Central memory CD8-positive, alpha-beta T cell (primary cell): ENCODE measurements at regions not wholly inside any gene's neighbourhood (a gene's known extent, or its start where the extent isn't known, plus 50 kb on each side); places are given as distances from the start of the nearest gene placed in this dataset.

Source experiments
- ATAC-seq: fragments of 150-1000 bp; cut with Tn5 transposase; replicated peaks from 2 replicates; pipeline ENCODE4 v1.10.0; 2022; ENCODE audit warnings: mild to moderate bottlenecking, moderate FRiP score, moderate number of reproducible peaks; ENCODE audit not compliant: poor library complexity, severe bottlenecking; ENCODE audit errors: extremely low read depth
- DNase-seq, 2 donors: peaks; one replicate each; pipeline ENCODE4 v3.0.0; 2021; ENCODE audit warnings: low spot score in 2 of 2
- H3K27ac Mint-ChIP-seq: one replicate; pipeline ENCODE4 v1.8.0; 2022; ENCODE audit warnings: low read depth, mild to moderate bottlenecking, moderate library complexity, mixed read lengths
- H3K27me3 Mint-ChIP-seq: one replicate; pipeline ENCODE4 v1.8.0; 2022; ENCODE audit warnings: mixed read lengths
- H3K36me3 Mint-ChIP-seq: one replicate; pipeline ENCODE4 v1.8.0; 2022; ENCODE audit warnings: mild to moderate bottlenecking, moderate library complexity, mixed read lengths; ENCODE audit not compliant: insufficient read depth
- H3K4me1 Mint-ChIP-seq: one replicate; pipeline ENCODE4 v1.8.0; 2022; ENCODE audit warnings: mixed read lengths
- H3K4me3 Mint-ChIP-seq: one replicate; pipeline ENCODE4 v1.8.0; 2022; ENCODE audit warnings: mild to moderate bottlenecking, moderate library complexity, mixed read lengths
- H3K9me3 Mint-ChIP-seq: one replicate; pipeline ENCODE4 v1.8.0; 2022; ENCODE audit warnings: mixed read lengths

DNA sequence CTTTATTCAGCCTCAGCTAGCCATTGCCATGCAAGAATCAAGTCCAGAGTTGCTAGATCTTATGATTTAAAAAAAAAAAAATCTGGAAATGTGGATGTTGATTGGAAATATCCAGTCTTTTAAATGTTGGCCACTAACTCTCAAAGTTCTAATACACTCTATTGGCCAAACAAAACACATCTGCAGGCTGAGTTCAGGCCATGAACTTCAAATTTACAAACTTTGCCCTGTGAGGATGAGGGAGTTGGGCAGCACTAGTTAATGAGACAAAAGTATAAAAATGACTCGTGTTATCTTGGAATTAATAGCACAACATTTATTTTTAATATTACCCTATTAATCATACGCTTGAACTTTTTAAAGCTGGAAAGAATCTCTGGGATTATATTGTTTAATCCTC, 432.3 kb downstream of the PLPP3 start:
- H3K36me3 Mint-ChIP-seq = no peaks in the 10 kb centered on the region
- DNase-seq (no peak), ATAC-seq (no peak)
- no peaks in the 10 kb centered on the region for H3K4me1 Mint-ChIP-seq
- H3K27me3 Mint-ChIP-seq = no peaks in the 10 kb centered on the region
- H3K4me3 Mint-ChIP-seq = no peak overlapping the region
- no peak overlapping the region for H3K27ac Mint-ChIP-seq
- H3K9me3 Mint-ChIP-seq = peaks cover 7% of the 10 kb centered on the region

DNA sequence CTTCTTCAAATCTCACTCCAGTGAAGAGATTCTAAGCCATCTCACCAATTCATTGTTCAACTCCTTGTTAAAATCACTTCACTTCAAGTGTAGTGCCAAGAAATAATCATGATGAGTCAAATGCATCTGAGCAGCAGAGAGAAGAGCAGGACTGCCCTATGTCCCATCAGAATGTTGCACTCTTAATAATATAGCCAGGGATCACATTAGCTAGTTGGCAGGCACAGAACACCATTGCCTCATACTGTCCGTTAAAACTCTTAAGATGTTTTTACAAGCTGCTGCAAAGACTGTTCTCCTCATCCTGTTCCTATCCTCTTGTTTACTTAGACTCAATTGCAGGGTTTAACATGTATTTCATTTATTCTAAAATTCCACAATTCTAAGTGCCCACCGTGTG, 432.9 kb downstream of the PLPP3 start:
- no peak overlapping the region for H3K4me3 Mint-ChIP-seq
- no peak overlapping the region for H3K27ac Mint-ChIP-seq
- ATAC-seq = no peak
- H3K9me3 Mint-ChIP-seq = peaks cover 7% of the 10 kb centered on the region
- H3K27me3 Mint-ChIP-seq = no peaks in the 10 kb centered on the region
- no peak for DNase-seq
- H3K36me3 Mint-ChIP-seq = no peaks in the 10 kb centered on the region
- no peaks in the 10 kb centered on the region for H3K4me1 Mint-ChIP-seq

DNA sequence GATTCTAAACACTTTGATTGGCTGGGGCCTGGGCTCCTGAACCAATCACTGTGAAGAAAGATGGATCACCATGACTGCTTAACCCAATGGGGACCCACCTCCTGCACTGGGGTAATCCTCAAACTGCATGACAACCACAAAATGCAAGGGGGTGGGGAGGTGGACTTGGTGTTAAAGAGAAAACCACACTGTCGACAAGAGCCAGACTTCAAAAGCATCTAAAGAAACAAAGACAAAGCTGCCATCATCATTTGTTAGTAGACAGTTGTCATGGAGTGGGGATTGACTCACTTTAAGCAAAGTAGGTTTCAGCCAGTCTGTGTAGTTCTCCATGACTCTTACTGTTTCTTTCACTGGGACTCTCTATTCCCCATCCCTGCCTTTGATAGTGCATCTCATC, 433.8 kb downstream of the PLPP3 start:
- DNase-seq = no peak
- no peak overlapping the region for H3K27ac Mint-ChIP-seq

DNA sequence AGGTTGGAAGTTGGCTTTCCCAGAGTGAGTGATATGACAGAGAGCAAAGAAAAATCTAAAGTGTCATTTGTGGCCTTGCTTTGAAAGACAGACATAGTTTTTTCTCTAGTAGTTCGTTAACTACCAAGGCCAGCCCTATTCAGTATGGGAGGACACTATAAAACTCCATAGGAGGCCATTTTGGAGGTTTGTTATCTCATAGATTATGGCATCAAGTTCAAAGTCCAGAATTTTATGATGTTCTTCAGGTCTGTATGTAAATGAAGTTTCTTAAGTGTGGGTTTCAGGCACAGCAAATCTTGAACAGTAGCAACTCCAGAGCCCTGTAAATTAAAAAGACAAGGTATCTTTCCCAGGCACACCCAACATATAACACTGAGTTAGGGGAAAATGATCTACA, 437.1 kb downstream of the PLPP3 start:
- H3K27ac Mint-ChIP-seq = no peak overlapping the region
- ATAC-seq (no peak), DNase-seq (no peak)
- H3K36me3 Mint-ChIP-seq = no peaks in the 10 kb centered on the region
- no peaks in the 10 kb centered on the region for H3K4me1 Mint-ChIP-seq
- peaks cover 7% of the 10 kb centered on the region for H3K9me3 Mint-ChIP-seq
- no peak overlapping the region for H3K4me3 Mint-ChIP-seq
- H3K27me3 Mint-ChIP-seq = no peaks in the 10 kb centered on the region

More for the DNA sequence above, 433.8 kb downstream of the PLPP3 start:
- ATAC-seq = no peak
- Mint-ChIP-seq H3K4me1 (no peaks in the 10 kb centered on the region), H3K4me3 (no peak overlapping the region), H3K27me3 (no peaks in the 10 kb centered on the region), H3K9me3 (peaks cover 7% of the 10 kb centered on the region), H3K36me3 (no peaks in the 10 kb centered on the region)

DNA sequence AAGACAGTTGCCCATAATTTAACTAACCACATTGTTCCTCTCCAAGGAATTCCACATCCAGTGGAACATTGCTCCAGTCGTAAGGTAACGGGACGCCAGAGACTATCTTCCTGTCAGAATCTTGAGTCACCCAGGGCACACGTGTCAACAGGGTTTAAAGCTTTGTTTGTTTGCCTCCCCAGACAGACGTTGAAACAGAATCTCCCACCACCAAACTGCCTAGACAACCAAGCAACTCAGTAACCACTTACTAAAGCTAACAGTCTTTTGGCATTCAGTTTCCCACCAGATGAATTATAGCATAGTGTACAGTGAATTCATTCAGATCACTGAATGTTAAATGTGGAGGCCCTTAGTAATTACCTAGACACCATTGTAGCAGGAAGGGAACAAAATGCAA, 439.5 kb downstream of the PLPP3 start:
- Mint-ChIP-seq H3K27me3 (no peaks in the 10 kb centered on the region), H3K9me3 (peaks cover 3% of the 10 kb centered on the region), H3K36me3 (no peaks in the 10 kb centered on the region), H3K4me1 (no peaks in the 10 kb centered on the region), H3K27ac (no peak overlapping the region), H3K4me3 (no peak overlapping the region)
- ATAC-seq (no peak), DNase-seq (no peak)

DNA sequence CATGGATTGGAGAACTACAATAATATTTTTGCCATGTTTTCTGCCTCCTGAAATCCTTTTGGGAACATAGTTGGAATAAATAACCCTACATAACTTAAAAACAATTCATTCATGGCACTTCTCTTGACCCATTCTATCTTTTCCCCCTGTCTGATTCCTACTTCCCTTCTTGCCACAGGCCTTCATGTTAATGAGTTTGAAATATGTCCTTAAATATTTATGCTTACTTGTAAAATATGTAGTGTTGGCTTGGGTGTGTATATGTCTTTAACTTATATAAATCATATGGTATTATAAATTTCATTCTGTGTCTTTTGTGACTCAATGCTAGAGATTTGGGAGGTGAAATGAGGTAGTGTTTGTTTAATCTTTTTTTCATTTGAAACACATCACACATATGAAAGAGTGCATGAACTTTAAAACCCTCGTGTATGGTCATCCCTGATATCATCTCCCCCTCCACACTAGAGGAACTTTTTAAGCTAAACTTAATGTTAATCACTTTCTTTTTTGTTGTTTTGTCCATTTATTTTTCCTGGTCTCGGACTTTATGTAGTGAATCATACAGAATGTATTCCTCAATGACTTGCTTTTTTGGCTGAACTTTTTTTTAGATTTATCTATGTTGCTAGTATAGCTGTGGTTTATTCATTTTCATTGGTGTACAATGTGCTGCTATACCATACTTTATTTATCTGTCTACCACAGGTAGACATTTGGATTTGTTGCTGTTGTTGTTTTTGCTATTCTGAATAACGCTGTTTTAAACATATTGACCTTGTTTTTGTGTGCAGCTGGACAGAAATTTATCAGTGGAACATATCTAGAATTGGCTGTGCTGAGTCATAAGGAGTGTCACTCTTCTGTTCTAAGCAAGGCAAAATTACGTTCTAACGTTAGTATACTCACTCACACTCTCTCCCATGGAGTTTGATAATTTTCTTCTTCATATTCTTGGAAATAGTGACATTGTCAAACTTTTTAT, 441.6 kb downstream of the PLPP3 start:
- H3K27ac Mint-ChIP-seq = no peak overlapping the region
- DNase-seq (no peak), ATAC-seq (no peak)
- no peaks in the 10 kb centered on the region for H3K36me3 Mint-ChIP-seq
- H3K9me3 Mint-ChIP-seq = no peaks in the 10 kb centered on the region
- H3K27me3 Mint-ChIP-seq = no peaks in the 10 kb centered on the region
- no peaks in the 10 kb centered on the region for H3K4me1 Mint-ChIP-seq
- H3K4me3 Mint-ChIP-seq = no peak overlapping the region

DNA sequence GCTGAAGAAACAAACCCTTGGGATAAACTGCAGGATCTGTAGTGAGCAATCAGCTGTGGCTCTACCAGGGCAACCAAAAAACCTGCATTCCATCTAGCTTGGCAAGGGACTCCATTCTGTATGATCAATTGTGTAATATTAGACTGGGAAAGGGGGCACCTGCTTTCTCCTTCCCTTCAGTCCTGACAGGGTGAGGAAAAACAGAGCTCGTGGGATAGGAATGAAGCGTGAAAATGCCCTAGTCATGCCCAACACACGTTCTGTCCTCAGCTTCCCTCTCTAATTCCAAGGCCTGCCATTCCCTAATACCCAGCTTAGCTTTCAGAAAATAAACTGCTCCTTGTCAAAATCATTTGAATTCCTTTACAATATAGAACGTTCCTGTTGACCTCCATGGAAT, 442.3 kb downstream of the PLPP3 start:
- Mint-ChIP-seq H3K4me1 (no peaks in the 10 kb centered on the region), H3K9me3 (no peaks in the 10 kb centered on the region), H3K4me3 (no peak overlapping the region), H3K27me3 (no peaks in the 10 kb centered on the region), H3K36me3 (no peaks in the 10 kb centered on the region), H3K27ac (no peak overlapping the region)
- ATAC-seq (no peak), DNase-seq (no peak)

DNA sequence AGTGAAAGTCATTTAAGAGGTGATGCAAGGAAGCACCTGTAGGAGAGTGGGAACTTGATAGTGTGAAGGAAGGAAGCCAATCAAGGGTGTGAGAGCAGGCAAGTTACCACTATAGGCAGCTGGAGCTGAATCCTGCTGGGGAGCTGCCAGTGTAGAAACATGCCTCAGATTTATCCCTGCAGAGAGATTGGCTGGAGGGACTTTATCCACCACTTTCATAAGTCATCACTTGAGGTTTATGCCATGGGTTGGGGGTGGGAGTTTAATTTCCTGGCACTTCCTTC, 443.6 kb downstream of the PLPP3 start:
- H3K27ac Mint-ChIP-seq = no peak overlapping the region

DNA sequence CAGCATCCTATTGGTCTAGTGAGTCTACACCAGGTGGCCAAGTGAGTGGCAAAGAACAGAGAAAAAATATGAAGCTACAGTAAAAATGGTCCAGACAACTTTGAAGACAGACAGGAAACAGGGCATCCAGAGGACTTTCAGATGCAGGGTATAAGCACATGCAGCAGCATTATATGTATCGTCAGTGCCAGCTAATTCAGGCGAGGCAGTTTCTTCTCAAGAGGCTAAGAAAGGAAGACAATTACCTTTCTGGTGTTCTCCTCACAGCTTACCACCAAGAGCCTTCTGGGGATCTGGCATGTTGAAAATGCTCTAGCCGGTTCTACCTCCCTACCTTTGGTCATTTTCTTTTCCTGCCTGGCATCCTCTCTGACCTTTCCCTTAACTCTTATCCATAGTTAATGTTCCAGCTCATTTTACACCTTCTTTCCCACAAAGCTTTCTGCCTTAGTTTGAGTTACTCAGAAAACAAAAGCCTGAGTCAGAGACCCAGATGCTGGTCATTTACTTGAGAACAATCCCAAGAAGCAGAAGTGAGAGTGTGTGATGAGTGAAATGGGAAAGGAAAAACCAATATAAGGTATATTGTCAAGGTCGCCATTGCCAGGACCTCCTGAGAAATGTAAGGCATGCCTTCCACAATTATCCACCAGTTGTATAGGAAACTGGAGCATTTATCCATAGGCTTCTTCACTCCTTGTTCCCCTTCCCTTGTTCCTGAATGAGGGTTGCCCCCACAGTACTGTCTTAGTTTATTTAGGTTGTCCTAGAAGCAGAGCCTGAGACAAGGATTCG, 444.1 kb downstream of the PLPP3 start:
- no peaks in the 10 kb centered on the region for H3K9me3 Mint-ChIP-seq
- ATAC-seq = no peak
- no peak overlapping the region for H3K4me3 Mint-ChIP-seq
- H3K36me3 Mint-ChIP-seq = no peaks in the 10 kb centered on the region
- DNase-seq = no peak
- no peaks in the 10 kb centered on the region for H3K4me1 Mint-ChIP-seq
- no peaks in the 10 kb centered on the region for H3K27me3 Mint-ChIP-seq
- no peak overlapping the region for H3K27ac Mint-ChIP-seq

More for the DNA sequence above, 443.6 kb downstream of the PLPP3 start:
- no peaks in the 10 kb centered on the region for H3K27me3 Mint-ChIP-seq
- ATAC-seq (no peak), DNase-seq (no peak)
- H3K4me1 Mint-ChIP-seq = no peaks in the 10 kb centered on the region
- H3K9me3 Mint-ChIP-seq = no peaks in the 10 kb centered on the region
- H3K36me3 Mint-ChIP-seq = no peaks in the 10 kb centered on the region
- no peak overlapping the region for H3K4me3 Mint-ChIP-seq

DNA sequence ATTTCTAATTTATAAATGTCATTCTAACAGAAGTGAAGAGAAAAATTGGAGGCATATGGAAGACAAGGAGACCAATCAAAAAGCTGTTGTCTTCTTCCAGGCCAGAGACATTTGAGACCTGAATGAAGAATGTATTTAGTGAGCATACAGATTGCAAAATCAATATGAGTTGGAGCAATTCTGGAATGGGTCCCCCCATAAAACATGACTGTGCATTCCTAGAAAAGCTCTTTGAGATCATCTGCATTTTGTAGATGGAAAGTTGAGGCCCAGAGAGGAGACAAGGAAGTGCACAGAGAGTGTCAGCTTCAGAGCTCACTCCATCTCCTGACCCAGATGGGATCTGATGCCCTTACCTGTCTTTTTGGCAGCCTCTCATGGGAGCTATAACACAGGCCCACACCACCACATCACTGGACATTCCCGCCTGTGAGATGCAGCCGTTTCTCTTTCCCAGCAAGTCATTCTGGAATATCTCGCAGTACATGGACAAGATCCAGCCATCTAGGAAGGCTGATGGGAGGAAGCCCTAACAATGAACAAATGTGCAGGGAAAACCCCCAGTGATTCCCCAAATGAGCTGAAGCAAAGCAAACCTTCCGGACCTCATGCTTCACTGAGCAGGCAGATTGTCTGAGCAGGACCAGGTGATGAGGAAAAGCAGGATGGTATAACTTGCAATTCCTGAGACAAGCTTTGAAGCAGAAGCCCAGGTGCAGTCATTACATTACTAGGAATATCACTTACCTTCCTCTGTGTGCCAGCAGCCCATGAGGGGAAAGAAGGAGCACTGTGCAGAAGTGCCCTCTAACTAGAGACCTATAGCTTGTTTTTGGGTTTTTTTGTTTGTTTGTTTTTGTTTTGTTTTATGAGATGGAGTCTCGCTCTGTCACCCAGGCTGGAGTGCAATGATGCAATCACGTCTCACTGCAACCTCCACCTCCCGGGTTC, 445.6 kb downstream of the PLPP3 start:
- no peak for DNase-seq
- Mint-ChIP-seq H3K4me3 (no peak overlapping the region), H3K27ac (no peak overlapping the region), H3K27me3 (no peaks in the 10 kb centered on the region), H3K36me3 (no peaks in the 10 kb centered on the region), H3K9me3 (no peaks in the 10 kb centered on the region), H3K4me1 (no peaks in the 10 kb centered on the region)
- no peak for ATAC-seq

DNA sequence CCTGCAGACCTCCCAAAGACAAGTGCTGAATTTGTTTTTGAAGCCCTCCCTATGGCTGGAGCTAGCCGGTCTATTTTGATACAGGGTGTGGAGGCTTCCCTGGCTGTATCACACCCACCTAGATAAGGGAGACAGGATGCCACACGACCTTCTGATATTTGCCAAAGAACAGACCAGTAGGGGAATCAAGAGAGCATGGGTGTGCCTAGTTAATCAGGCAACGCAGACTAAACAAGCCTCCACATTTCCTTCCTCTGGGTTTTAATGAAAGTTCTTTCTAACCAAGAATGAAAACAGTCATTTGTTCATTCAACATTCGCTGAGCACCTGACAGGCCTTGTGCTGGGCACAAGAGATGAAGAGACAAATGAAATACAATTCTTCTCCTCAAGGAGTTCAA, 446.8 kb downstream of the PLPP3 start:
- H3K36me3 Mint-ChIP-seq = no peaks in the 10 kb centered on the region
- H3K27ac Mint-ChIP-seq = no peak overlapping the region
- ATAC-seq = no peak
- H3K9me3 Mint-ChIP-seq = no peaks in the 10 kb centered on the region
- H3K4me1 Mint-ChIP-seq = no peaks in the 10 kb centered on the region
- DNase-seq = no peak
- no peak overlapping the region for H3K4me3 Mint-ChIP-seq
- no peaks in the 10 kb centered on the region for H3K27me3 Mint-ChIP-seq

DNA sequence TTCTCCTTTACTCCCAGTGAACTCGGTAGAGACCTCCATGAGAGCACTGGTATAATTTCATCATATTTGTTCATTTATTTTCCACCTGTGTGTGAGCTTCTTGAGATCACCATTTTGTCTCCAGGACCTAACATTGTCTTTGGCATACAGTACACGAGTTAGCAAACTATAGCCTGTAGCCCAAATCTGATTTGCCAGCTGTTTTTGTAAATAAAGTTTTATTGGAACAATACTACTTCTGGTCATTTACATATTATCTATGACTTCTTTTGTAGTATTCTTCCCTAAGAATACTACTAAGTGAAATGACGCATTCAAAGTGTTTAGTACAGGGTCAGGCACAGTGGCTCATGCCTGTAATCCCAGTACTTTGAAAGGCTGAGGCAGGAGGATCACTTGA, 449.5 kb downstream of the PLPP3 start:
- no peak overlapping the region for H3K27ac Mint-ChIP-seq
- H3K9me3 Mint-ChIP-seq = no peaks in the 10 kb centered on the region
- H3K4me3 Mint-ChIP-seq = no peak overlapping the region
- no peaks in the 10 kb centered on the region for H3K36me3 Mint-ChIP-seq
- no peaks in the 10 kb centered on the region for H3K4me1 Mint-ChIP-seq
- no peak for ATAC-seq
- no peaks in the 10 kb centered on the region for H3K27me3 Mint-ChIP-seq
- DNase-seq = no peak
